Stimulated activated naive CD8-positive, alpha-beta T cell treated with anti-CD3 and anti-CD28 coated beads, Interleukin-15, Interleukin-2, amounts not matched to agents 100 U/mL and 50 U/mL, for 24 hours (primary cell): ENCODE measurements at regions not wholly inside any gene's neighbourhood (a gene's known extent, or its start where the extent isn't known, plus 50 kb on each side); places are given as distances from the start of the nearest gene placed in this dataset.
A peak's percentile ranks its signal among the peaks of the same experiment; 100 is the strongest.
"Not testable (repeated sequence)": the region's sequence is repeated elsewhere in the genome, so short reads cannot be mapped to it uniquely, and the experiment has no call there.

Experiments used
- ATAC-seq: fragments of 150-1000 bp; cut with Tn5 transposase; one replicate; pipeline ENCODE4 v1.10.0; 2021
- DNase-seq: peaks from one replicate; pipeline ENCODE4 v3.0.0; 2021

DNA sequence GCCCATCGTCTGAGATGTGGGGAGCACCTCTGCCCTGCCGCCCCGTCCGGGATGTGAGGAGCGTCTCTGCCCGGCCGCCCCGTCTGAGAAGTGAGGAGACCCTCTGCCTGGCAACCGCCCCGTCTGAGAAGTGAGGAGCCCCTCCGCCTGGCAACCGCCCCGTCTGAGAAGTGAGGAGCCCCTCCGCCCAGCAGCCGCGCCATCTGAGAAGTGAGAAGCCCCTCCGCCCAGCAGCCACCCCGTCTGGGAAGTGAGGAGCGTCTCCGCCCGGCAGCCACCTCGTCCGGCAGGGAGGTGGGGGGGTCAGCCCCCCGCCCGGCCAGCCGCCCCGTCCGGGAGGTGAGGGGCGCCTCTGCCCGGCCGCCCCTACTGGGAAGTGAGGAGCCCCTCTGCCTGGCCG is 267.2 kb downstream of the MEF2C start:
- not testable (repeated sequence) for ATAC-seq, DNase-seq

DNA sequence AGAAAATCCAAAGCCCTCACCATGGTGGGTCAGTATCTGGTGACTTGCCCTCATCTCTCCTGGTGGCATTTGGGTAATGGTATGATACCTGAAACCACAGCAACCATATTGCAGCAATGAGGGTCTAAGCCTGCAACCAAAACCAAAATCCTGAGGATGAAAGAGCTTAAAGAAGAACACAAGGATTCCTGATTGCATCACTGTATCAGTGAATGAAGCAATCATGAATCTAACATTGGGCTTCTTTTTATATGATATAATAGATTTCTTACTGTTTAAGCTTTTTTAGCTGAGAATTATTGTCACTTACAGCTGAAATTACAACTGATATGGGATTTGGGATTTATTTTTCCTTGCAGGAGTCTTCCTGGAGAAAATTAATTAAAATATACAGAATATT is 269.9 kb downstream of the MEF2C start:
- ATAC-seq (no peak), DNase-seq (no peak)

DNA sequence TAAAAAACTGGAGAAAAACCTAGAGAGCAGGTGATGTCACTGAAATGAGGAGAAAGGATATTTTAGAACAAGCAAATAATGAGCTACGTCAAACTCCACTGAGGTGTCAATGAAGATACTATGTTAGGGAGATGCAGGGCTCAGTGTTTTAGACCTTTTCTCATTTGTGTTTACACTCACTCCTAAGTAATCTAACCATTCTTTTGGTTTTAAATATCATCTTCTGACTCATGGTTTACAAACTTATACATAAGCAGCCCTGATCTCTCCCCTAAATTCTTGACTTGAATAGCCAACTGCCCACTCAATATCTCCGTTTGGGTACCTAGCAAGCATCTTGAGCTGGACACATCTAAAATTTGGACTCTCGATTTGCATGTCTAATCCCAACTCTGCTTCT is 272.4 kb downstream of the MEF2C start:
- DNase-seq (no peak), ATAC-seq (no peak)

DNA sequence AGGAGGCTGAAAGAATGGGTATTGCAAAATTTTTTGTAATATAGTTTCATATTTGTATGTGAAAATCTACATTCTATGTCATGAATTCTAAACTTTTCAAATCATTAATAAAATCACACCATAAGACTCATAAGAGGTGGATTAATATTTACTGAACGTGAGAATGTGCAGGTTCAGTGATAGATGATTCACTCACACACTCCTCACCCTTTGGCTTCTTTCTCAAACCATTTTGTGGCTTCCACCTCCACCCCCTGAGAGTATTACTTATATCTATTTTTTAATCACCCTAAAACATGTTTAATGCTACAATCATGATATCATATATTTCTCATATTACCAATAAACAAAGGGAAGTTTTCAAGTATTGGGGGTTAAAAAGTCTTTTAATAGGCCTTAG is 275.5 kb downstream of the MEF2C start:
- ATAC-seq, result no peak

DNA sequence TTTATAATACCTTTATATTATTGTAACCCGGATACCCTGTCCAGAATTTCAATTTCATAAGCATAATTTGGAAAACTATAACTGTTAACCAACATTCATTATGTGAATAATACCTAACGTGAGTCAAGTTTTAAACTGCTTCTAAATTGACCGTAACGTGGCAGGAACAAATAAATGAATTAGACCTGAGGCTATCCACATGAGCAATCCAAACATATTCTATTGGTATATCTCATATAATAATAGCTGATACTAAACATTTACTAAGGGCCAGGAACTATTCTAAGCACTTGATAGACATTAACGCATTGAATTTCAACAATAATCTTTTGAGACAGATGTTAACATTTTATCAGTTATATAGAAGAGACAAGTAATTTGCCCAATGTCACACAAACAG is 276.4 kb downstream of the MEF2C start:
- DNase-seq (no peak), ATAC-seq (no peak)

More for the DNA sequence above, 275.5 kb downstream of the MEF2C start:
- DNase-seq, result no peak

DNA sequence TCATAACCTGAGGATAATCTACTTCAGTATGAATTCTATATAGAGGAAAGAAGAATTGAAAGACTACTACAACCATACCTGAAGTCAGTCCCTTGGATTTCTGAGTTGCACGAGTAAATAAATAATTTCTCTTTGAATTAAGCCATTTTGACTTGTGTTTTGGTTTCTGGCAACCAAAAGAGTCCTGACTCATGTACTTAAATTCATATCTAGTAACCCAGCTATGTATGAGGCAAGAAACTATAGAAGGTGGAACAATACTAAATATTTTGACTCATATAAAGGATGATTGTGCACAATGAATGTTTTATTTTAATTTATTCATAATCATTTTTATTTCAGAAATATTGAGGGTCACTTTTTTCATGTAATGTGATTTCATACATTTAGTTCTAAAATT is 276.8 kb downstream of the MEF2C start:
- no peak for DNase-seq
- no peak for ATAC-seq

DNA sequence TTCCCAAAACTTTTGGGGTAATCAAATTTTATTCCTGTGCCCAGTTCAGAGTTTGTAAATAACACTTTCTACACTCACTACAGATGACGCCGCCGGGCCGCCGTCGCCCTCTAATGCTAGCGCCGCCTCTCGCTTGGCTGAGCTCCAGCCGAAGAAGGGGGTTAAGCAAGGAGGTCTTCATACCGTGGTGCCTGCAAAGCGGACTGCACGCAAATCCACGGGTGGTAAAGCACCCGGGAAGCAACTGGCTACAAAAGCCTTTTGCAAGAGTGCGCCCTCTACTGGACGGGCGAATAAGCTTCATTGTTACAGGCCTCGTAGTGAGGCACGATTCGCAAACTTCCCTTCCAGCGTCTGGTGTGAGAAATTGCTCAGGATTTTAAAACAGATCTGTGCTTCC is 280.4 kb downstream of the MEF2C start:
- ATAC-seq (no peak), DNase-seq (peak; percentile 22)

DNA sequence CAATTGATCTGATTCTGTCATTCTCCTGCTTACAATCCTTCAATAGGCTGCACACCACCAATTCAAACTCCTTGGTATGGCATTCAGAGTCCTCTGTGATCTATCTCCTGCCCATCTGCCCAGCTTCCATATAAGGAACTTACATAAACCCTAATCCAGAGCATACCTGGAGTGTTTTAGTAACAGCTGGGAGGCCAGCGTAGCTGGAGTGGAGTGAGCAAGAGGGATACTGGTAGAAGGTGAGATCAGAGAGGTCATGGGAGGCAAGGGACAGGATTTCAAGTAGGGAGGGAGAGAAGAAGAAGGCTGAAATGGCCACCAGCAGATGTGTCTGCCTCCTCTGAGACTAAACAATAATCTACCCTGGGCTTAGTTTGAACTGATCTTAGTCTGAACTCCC is 288.5 kb downstream of the MEF2C start:
- ATAC-seq (no peak), DNase-seq (no peak)

DNA sequence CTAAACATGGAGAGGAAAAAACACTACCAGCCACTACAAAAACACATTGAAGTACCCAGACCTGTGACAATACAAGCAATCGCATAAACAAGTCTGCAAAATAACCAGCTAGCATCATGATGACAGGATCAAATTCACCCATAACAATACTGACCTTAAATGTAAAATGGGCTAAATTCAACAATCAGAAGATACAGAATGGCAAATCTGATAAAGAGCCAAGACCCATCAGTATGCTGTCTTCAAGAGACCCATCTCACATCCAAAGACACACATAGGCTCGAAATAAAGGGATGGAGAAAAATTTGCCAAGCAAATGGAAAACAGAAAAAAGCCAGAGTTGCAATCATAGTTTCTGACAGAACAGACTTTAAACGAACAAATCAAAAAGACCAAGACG is 294.4 kb downstream of the MEF2C start:
- DNase-seq, result no peak
- no peak for ATAC-seq

DNA sequence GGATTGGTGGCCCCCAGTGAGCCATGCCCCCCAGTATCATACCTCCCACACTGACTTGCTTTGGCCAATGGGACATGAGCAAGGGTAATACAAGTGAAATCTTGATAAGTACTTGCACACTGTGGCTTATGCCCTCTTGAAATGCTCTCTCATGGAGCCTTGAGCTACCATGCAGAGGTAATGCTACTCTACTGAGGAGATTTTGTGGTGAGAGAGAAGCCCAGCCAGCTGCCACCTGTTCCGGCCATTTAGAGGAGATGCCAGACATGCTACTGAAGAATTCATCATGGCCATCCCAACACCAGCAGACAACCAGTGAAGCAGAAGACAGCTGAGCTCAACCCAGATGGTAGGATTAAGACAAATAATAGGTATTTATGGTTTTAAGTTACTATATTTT is 299.5 kb downstream of the MEF2C start:
- DNase-seq, result no peak
- ATAC-seq, result no peak

DNA sequence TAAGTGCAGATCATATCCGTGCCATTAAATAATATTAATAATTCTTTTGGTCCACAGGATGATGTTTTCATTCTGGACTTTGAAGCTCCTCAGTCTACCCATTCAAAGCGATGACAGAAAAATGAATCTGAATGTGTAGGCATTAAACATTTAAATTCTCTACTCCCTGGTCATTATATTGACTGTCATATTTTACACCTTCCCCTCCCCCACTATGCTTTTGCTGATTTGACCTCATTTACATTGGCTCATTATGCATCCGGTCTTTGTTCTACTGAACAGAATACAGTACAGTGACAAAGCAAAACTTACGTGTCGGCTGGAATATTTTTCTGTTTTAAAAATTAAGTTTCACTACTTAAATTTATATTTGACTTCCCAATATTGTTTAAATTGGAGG is 289.7 kb upstream of the TMEM161B start:
- ATAC-seq (no peak), DNase-seq (no peak)

DNA sequence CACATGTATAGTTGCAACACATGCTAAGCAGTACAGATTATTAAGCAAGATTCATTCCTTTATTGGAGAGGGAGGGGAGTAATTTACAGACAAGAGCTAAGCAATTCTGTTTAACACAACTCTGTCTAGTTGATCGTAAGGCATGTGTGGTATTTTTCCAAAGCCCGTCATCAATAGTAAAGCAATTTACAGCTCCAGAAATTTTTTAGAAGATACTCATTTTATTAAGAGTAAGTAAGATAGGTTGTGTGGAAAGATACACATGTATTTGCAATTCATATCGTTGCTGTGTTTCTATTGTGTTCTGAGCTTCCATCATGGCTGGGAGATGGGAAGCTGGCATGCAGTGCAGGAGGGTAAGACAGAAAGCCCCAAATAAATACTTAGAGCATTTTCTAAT is 289.2 kb upstream of the TMEM161B start:
- ATAC-seq (no peak), DNase-seq (no peak)

DNA sequence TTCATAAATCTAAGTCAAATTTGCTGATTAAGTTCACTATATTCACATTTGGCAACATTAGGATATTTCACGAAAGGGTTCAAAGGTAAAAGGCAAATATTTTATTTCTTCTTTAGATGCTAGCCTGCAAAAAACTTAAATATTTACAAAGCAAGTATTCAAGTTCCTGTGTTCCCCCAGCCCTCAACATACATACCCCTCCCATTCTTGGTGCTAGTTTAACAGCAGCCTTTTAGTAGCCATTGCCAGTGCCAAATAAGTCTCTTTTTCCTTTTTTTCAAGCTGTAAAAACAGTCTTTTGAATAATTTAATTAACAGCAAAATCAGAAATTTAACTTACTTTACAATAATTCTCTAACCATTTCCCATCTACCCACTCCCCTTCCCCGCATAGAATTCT is 288.5 kb upstream of the TMEM161B start:
- no peak for ATAC-seq

DNA sequence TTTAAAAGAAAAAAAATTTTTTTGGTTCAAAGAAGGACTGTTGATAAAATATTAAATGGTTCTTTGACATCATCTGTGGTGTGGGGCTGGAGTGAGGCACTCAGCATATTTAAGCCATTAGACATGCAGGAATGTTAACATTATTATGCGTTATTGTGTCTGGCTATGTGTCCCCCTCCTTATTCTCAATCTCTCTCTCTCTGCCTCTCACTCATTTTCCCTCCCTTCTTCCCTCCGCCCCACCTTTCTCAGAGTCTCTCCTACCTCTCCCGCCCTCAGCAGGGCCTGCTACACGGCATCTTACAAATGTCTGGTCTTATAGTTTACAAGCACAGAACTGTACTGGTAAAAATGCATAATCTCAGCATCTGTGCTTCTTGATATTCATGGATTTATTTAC is 287.8 kb upstream of the TMEM161B start:
- DNase-seq (no peak), ATAC-seq (no peak)

More for the DNA sequence above, 288.5 kb upstream of the TMEM161B start:
- no peak for DNase-seq

DNA sequence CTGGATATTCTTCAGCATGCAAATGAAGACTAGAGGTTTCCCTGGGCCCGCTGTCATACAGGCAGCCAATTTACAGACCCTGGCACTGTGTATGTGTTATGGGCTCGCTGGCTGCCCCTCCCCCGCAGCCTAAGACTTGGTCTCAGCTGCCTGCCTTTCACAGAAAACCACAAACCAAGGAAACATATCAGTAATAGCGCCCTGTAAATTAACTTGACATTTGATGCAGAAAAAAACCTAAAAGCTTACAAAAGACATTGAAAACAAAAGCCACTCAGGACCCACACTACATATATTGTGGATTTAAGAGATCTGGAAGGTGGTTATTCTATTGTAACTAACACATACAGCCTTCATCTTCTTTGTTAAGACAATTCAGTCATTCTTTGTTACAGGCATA is 287.0 kb upstream of the TMEM161B start:
- ATAC-seq (peak; percentile 68), DNase-seq (peak; percentile 4)

DNA sequence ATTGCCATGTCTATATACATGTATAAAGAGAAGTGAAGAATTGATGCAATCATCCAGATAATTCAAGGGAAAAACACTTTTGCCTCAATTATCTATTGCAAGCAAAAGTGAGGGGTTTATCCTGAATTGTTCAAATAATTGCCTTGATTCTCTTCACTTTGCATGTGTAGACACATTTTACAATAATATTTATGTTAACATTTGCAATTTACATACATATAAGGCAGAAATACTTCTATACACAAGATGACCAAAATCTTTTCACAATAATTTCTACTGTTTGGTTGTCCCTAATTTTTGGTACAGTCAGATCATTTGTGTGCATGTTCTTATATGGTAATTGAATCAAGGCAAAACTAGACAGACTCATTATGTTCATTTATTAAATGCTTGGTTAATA is 285.3 kb upstream of the TMEM161B start:
- ATAC-seq (no peak), DNase-seq (no peak)

DNA sequence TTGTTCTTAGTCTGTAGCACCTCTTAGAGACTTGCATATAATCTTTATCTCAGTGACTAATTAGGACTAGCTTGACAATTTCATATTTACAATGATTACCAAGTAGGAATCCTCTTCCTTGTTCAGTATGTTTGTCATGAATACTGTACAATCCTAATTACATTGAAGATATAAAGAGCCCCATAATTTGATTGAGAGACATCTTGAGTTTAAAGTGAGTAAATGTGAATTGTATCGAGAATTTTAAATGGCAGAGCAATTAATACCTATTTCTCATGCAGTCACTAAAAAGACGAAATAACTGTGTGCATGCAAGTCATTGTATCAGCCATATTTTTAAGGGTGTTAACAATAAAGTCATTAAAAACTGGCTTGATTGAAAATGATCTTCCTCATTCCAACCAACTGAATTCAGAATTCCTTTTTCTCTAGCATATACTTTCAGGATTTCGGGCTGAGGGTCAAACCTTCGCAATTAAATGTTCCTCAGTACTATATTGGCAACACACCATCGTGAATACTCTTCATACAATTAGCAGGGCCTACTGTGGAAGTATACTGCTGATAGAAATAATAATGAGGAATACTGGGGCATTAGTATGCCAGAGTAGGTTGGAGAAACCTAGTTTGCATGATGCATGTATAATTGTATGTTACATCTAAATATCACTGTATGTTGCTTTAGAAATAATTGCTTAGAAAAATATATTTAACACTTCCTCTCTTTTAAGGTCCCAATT is 284.7 kb upstream of the TMEM161B start:
- DNase-seq (no peak), ATAC-seq (no peak)

DNA sequence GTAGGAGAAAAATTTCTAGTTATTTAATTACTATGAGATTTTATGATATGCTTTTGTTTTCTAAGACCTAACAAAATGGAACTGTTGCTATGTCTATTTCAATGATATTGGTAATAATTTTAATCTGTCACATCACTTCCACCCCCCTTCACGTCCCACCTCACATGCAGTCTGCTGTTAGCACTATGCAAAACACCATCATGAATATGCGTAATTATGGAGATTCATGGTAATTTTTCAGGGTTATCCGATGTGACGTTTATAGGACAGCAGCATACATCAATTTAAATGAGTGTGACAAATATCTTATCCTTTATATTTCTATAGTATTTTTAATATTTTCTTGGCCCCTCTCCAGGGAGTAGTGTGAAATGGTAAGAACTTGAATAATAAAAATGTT is 283.8 kb upstream of the TMEM161B start:
- ATAC-seq (no peak), DNase-seq (no peak)

DNA sequence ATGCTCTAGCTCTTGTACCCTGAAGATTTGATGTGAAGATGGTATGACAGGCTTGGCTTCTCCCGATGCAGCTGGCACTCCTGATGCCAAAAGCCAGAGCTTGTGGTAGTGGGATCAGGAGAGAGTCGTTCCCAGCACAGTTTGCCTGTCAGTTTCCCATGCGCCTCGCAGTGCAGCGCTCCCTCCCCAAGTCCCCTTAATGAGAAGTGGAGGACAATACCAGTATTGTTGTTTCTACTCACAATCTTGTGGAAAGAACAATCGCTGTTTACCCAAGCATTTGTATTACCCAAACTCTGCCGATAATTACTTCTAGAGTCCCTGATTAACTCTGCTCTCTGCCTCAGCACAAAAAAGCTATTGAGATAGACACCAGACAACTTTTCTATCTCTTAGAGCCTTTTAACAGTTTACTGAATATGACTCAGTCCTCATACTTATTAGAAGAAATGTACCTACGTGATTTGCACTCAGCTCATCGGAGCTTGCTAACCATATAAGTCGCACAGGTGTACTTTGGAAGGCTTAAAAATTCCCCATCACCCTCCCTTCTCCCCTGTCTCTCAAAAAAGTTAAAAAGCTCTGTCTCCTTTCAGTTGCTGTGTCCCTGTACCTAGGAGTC is 283.2 kb upstream of the TMEM161B start:
- DNase-seq, result no peak
- no peak for ATAC-seq

DNA sequence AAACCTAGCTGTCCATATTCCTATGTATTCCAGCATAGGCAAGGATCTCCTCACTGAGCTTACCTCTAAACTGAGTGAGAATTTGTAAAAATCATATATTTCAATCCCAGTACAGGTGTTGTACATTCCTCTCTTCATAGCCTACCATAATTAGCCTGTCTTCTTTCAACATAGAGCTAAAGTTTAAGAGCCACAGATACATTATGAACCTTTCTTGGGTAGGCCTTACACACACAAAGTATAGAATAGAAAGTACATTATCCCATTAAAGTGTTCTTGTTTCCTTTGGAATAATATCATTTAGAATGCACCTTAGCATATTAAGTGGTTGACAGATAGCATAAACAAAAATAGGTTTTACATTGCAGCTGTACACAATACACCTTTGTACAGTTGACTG is 282.1 kb upstream of the TMEM161B start:
- no peak for ATAC-seq
- no peak for DNase-seq

DNA sequence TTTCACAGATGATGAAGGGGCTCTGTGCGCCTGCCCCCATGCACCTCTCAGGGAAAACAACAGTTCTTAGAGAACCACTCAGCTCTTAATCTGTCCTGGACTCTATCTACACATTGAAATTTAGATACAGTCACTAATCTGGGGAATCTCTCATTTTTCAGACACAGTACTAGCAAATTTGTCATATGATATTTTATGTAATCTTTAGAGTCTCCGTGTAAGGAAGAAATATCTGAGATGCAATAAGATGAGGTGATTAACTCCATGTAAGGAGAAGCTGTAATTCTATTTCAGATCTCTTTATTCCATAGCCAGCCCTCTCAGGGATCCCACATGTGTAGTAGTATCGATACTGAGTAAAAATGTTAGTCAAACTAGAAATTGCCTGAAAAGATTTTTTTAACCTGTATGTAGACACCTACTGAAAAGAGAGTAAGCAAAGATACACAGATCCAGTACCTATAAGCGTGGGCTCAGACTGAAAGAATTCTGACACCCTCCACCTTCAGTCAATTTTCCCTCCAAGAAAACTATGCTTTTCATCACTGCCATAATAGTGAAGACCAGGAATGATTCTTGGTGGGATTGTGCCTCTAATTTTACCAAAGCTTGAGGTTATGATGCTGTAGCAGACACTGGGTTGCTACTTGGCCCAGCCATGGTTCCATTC is 279.6 kb upstream of the TMEM161B start:
- ATAC-seq (no peak), DNase-seq (no peak)

DNA sequence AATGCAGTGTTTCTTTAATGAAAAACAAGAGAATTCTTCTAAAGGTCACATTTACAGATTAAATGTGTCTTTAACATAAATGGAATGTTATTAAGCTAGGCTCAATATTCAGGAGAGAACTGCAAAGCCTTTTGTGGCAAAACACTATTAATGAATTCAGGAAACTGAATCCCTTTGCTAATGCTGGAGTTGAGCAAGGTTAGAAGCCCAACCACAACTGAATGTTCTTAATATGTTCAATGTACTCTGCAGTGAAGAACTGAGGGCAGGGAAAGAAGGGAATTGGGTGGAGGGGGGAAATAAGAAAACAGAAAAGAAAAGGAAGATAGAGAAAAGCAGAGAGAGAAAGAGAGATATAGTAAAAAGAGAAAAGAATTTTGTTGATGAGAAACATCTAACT is 276.7 kb upstream of the TMEM161B start:
- no peak for ATAC-seq
- DNase-seq, result no peak

DNA sequence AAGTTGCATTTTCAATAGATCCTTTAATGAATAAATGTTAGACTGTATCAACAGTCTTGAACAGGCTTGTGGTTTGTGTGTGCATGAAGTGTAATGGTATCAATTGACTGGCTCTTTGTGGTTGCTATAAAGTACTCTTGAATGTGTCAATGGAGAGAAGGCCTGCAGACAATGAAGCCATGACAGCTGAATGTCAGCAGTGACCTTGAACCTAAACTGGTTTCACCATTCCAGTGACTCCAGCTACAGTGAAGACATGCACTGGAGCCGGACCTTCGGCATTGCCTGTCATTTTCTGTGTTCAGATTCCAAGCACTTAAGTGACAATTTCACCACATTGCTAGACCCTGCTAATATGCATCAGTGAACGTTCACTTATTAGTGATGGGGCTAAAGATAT is 276.0 kb upstream of the TMEM161B start:
- no peak for DNase-seq
- no peak for ATAC-seq
